Astrocyte (in vitro differentiated cells and primary cell): ENCODE measurements at regions not wholly inside any gene's neighbourhood (a gene's known extent, or its start where the extent isn't known, plus 50 kb on each side); places are given as distances from the start of the nearest gene placed in this dataset.

Source experiments
- DNase-seq: peaks from one replicate; pipeline ENCODE4 v3.0.0-alpha.2; 2010; ENCODE audit warnings: low read depth
- FAIRE-seq: peaks from 2 replicates; lab custom pipeline; 2011; peaks lifted over from hg19 to GRCh38; lab: Jason Lieb, UNC
- H2AFZ ChIP-seq: 2 replicates; pipeline ENCODE4 v1.6.0; 2012; ENCODE audit warnings: low read depth, low read length, inconsistent platforms
- H3K27ac ChIP-seq: 2 replicates; pipeline ENCODE4 v1.5.1; 2011; ENCODE audit warnings: low read depth, low read length, inconsistent platforms
- H3K27me3 ChIP-seq: 2 replicates; pipeline ENCODE4 v1.6.0; 2011; ENCODE audit warnings: low read length, inconsistent platforms; ENCODE audit not compliant: insufficient read depth
- H3K36me3 ChIP-seq: 2 replicates; pipeline ENCODE4 v1.5.1; 2011; ENCODE audit warnings: low read length, inconsistent platforms; ENCODE audit not compliant: insufficient read depth
- H3K4me1 ChIP-seq: 2 replicates; pipeline ENCODE4 v1.5.1; 2011; ENCODE audit warnings: low read length, inconsistent platforms; ENCODE audit not compliant: insufficient read depth
- H3K4me2 ChIP-seq: 2 replicates; pipeline ENCODE4 v1.6.0; 2012; ENCODE audit warnings: low read length, inconsistent platforms
- H3K4me3 ChIP-seq: 2 replicates; pipeline ENCODE4 v1.5.1; 2011; ENCODE audit warnings: low read depth, mild to moderate bottlenecking, low read length, inconsistent platforms; ENCODE audit not compliant: insufficient read depth
- H3K79me2 ChIP-seq: 2 replicates; pipeline ENCODE4 v1.6.0; 2012; ENCODE audit warnings: mild to moderate bottlenecking, low read length, inconsistent platforms; ENCODE audit not compliant: insufficient read depth
- H3K9ac ChIP-seq: 2 replicates; pipeline ENCODE4 v1.6.0; 2012; ENCODE audit warnings: mild to moderate bottlenecking, low read length, inconsistent platforms
- H3K9me3 ChIP-seq: 2 replicates; pipeline ENCODE4 v1.5.1; 2012; ENCODE audit warnings: low read depth, mild to moderate bottlenecking, low read length, inconsistent platforms; ENCODE audit not compliant: insufficient read depth
- H4K20me1 ChIP-seq: 2 replicates; pipeline ENCODE4 v1.6.0; 2012; ENCODE audit warnings: low read length, inconsistent platforms; ENCODE audit not compliant: insufficient read depth
- H3K27ac Mint-ChIP-seq: one replicate; pipeline ENCODE4 v1.8.0; 2021; ENCODE audit warnings: mild to moderate bottlenecking, mixed read lengths; ENCODE audit not compliant: unreplicated experiment
- H3K27me3 Mint-ChIP-seq: one replicate; pipeline ENCODE4 v1.8.0; 2021; ENCODE audit warnings: low read depth, mixed read lengths; ENCODE audit not compliant: unreplicated experiment
- H3K36me3 Mint-ChIP-seq: one replicate; pipeline ENCODE4 v1.8.0; 2021; ENCODE audit warnings: low read depth, mixed read lengths; ENCODE audit not compliant: unreplicated experiment
- H3K4me1 Mint-ChIP-seq: one replicate; pipeline ENCODE4 v1.8.0; 2021; ENCODE audit warnings: low read depth, mixed read lengths; ENCODE audit not compliant: unreplicated experiment
- H3K4me3 Mint-ChIP-seq: one replicate; pipeline ENCODE4 v1.8.0; 2021; ENCODE audit warnings: mild to moderate bottlenecking, moderate library complexity, mixed read lengths; ENCODE audit not compliant: unreplicated experiment
- H3K9me3 Mint-ChIP-seq: one replicate; pipeline ENCODE4 v1.8.0; 2021; ENCODE audit warnings: mild to moderate bottlenecking, mixed read lengths; ENCODE audit not compliant: unreplicated experiment
- EZH2 ChIP-seq: IDR thresholded peaks from 2 replicates; pipeline ENCODE4 v1.6.1; 2012; ENCODE audit warnings: mild to moderate bottlenecking, low read length, inconsistent platforms; ENCODE audit not compliant: insufficient read depth
- TF ChIP-seq, protein P1 (sequence below): IDR thresholded peaks from 2 replicates; pipeline ENCODE4 v1.5.1; 2011; ENCODE audit warnings: low read depth, mild to moderate bottlenecking, inconsistent platforms, low read length, moderate library complexity; ENCODE audit not compliant: insufficient read depth

DNA sequence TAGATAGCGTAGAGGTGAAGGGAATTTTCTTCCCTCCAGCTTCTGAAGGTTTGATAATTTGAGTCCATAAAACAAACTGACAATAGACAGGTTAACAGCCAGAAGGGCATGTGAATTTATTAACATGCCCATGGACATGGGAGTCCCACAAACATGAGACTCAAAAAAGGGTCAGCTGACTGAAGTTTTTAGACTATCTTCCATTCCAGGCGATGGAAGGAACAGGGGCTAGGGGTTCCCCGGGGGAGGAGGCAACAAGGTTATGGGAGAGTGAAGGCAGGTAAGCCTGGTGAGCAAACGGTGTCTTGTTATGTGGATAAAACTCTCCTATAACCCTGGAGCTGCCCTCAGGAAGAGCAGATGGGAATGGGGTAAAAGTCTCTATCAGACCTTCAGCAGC lies 81.5 kb upstream of the SORBS2 start:
- no peak overlapping the region for H3K4me3 Mint-ChIP-seq
- FAIRE-seq (no peak), DNase-seq (no peak)
- no peak overlapping the region for H2AFZ ChIP-seq
- no peaks in the 10 kb centered on the region for H3K27me3 Mint-ChIP-seq
- no peak overlapping the region for H3K27ac ChIP-seq
- H3K27me3 ChIP-seq, result no peaks in the 10 kb centered on the region
- H3K79me2 ChIP-seq, result no peaks in the 10 kb centered on the region
- peaks cover 15% of the 10 kb centered on the region for H3K9me3 Mint-ChIP-seq
- no peak for TF ChIP-seq EZH2
- TF ChIP-seq, protein P1, sequence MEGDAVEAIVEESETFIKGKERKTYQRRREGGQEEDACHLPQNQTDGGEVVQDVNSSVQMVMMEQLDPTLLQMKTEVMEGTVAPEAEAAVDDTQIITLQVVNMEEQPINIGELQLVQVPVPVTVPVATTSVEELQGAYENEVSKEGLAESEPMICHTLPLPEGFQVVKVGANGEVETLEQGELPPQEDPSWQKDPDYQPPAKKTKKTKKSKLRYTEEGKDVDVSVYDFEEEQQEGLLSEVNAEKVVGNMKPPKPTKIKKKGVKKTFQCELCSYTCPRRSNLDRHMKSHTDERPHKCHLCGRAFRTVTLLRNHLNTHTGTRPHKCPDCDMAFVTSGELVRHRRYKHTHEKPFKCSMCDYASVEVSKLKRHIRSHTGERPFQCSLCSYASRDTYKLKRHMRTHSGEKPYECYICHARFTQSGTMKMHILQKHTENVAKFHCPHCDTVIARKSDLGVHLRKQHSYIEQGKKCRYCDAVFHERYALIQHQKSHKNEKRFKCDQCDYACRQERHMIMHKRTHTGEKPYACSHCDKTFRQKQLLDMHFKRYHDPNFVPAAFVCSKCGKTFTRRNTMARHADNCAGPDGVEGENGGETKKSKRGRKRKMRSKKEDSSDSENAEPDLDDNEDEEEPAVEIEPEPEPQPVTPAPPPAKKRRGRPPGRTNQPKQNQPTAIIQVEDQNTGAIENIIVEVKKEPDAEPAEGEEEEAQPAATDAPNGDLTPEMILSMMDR, result no peak
- no peaks in the 10 kb centered on the region for H3K4me1 Mint-ChIP-seq
- H3K4me1 ChIP-seq, result no peaks in the 10 kb centered on the region
- H3K36me3 Mint-ChIP-seq, result no peaks in the 10 kb centered on the region
- H3K4me2 ChIP-seq, result no peak overlapping the region
- no peak overlapping the region for H3K27ac Mint-ChIP-seq
- H4K20me1 ChIP-seq, result no peaks in the 10 kb centered on the region
- H3K4me3 ChIP-seq, result no peak overlapping the region
- no peak overlapping the region for H3K9ac ChIP-seq
- no peaks in the 10 kb centered on the region for H3K36me3 ChIP-seq
- no peaks in the 10 kb centered on the region for H3K9me3 ChIP-seq

DNA sequence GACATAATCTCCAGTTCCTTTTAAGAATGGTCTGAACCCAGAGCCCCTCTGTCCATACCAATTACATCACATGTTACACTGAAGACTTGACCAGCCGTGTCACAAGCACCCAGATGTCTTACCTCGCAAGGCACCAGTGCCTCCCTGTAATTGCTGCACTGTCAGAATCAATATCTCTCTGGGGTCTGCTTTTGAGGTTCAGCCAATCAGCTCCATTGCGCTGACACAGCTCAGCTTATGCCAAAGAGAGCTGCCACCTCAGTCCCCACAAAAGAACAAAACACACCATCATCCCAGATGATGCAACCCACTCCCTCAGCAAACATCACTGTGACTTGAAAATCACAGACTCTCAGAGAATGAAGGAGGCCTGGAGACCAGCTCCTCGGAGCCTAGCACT lies 82.5 kb upstream of the SORBS2 start:
- no peaks in the 10 kb centered on the region for H4K20me1 ChIP-seq
- TF ChIP-seq EZH2, result no peak
- TF ChIP-seq, protein P1, result no peak
- no peak for DNase-seq
- no peaks in the 10 kb centered on the region for H3K27me3 ChIP-seq
- H3K27ac ChIP-seq, result no peak overlapping the region
- Mint-ChIP-seq H3K9me3 (peaks cover 9% of the 10 kb centered on the region), H3K27ac (no peak overlapping the region), H3K4me3 (no peak overlapping the region), H3K4me1 (no peaks in the 10 kb centered on the region), H3K27me3 (no peaks in the 10 kb centered on the region), H3K36me3 (no peaks in the 10 kb centered on the region)
- no peak overlapping the region for H3K9ac ChIP-seq
- H2AFZ ChIP-seq, result no peak overlapping the region
- FAIRE-seq, result no peak
- H3K4me3 ChIP-seq, result no peak overlapping the region
- no peak overlapping the region for H3K4me2 ChIP-seq
- no peaks in the 10 kb centered on the region for H3K36me3 ChIP-seq
- H3K4me1 ChIP-seq, result no peaks in the 10 kb centered on the region
- H3K79me2 ChIP-seq, result no peaks in the 10 kb centered on the region
- no peaks in the 10 kb centered on the region for H3K9me3 ChIP-seq

DNA sequence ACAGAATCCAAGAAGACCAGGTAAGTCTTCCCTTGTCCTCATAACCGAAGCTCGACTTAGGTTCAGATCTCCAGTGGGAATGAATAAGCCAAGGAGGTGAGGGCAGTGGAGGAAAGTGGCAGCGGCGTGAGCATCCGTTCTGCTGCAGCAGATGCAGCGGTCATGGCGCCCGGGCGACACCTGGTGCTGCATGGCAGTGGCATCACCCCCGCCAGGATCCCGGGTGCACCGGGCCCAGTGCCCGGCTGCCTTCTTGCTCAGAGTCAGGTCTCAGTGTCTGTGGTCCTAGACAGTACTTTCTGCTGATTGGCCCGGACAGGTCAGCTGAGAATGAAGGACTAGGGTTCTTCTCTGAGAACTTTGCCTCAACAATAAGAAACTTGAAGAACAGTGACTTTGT lies 83.4 kb upstream of the SORBS2 start:
- no peak overlapping the region for H3K4me3 Mint-ChIP-seq
- H3K27me3 Mint-ChIP-seq, result no peaks in the 10 kb centered on the region
- no peak overlapping the region for H3K4me2 ChIP-seq
- H3K9me3 Mint-ChIP-seq, result peaks cover 7% of the 10 kb centered on the region
- no peak overlapping the region for H3K27ac Mint-ChIP-seq
- FAIRE-seq (no peak), DNase-seq (no peak)
- H3K27ac ChIP-seq, result no peak overlapping the region
- H3K79me2 ChIP-seq, result no peaks in the 10 kb centered on the region
- no peak overlapping the region for H3K9ac ChIP-seq
- no peaks in the 10 kb centered on the region for H3K4me1 Mint-ChIP-seq
- no peak overlapping the region for H2AFZ ChIP-seq
- H3K4me1 ChIP-seq, result no peaks in the 10 kb centered on the region
- no peaks in the 10 kb centered on the region for H3K27me3 ChIP-seq
- H4K20me1 ChIP-seq, result no peaks in the 10 kb centered on the region
- TF ChIP-seq, protein P1, result no peak
- TF ChIP-seq EZH2, result no peak
- no peaks in the 10 kb centered on the region for H3K9me3 ChIP-seq
- H3K36me3 ChIP-seq, result no peaks in the 10 kb centered on the region
- H3K36me3 Mint-ChIP-seq, result no peaks in the 10 kb centered on the region
- no peak overlapping the region for H3K4me3 ChIP-seq
